DND-41 (cell line): ENCODE measurements at regions not wholly inside any gene's neighbourhood (a gene's known extent, or its start where the extent isn't known, plus 50 kb on each side); places are given as distances from the start of the nearest gene placed in this dataset.

Experiments
- ATAC-seq: fragments of 200-7000 bp; cut with Tn5 transposase; 3 replicates; pipeline ENCODE4 v1.9.1; 2021; ENCODE audit warnings: low read depth; ENCODE audit not compliant: insufficient read depth
- DNase-seq: peaks from one replicate; pipeline ENCODE4 v3.0.0-alpha.2; 2020
- H2AFZ ChIP-seq: 2 replicates; pipeline ENCODE4 v1.6.0; 2012; ENCODE audit warnings: low read depth, low read length
- H3K27ac ChIP-seq: 2 replicates; pipeline ENCODE4 v1.5.1; 2012; ENCODE audit warnings: low read length, inconsistent platforms
- H3K27me3 ChIP-seq: fragments of 200-600 bp; sonication (generic); 2 replicates; pipeline ENCODE4 v1.6.0; 2012; ENCODE audit warnings: low read length, mild to moderate bottlenecking, inconsistent platforms; ENCODE audit not compliant: insufficient read depth, poor library complexity
- H3K36me3 ChIP-seq: 2 replicates; pipeline ENCODE4 v1.5.1; 2012; ENCODE audit warnings: low read length, inconsistent platforms; ENCODE audit not compliant: insufficient read depth
- H3K4me1 ChIP-seq: 2 replicates; pipeline ENCODE4 v1.5.1; 2012; ENCODE audit warnings: mild to moderate bottlenecking, low read length; ENCODE audit not compliant: insufficient read depth
- H3K4me2 ChIP-seq: 2 replicates; pipeline ENCODE4 v1.6.0; 2012; ENCODE audit warnings: mild to moderate bottlenecking, moderate library complexity, low read length, inconsistent platforms; ENCODE audit not compliant: insufficient read depth
- H3K4me3 ChIP-seq, 2 experiments: fragments of 200-600 bp in 1 of 2; shearing (Covaris generic) in 1 of 2; 2 replicates each; pipeline ENCODE4 v1.5.1; 2012 to 2016; ENCODE audit warnings: inconsistent platforms in 2 of 2, low read length in 2 of 2, mild to moderate bottlenecking in 2 of 2, low read depth in 1 of 2, moderate library complexity in 1 of 2
- H3K79me2 ChIP-seq: 2 replicates; pipeline ENCODE4 v1.6.0; 2012; ENCODE audit warnings: low read length, inconsistent platforms; ENCODE audit not compliant: insufficient read depth
- H3K9ac ChIP-seq: 2 replicates; pipeline ENCODE4 v1.6.0; 2012; ENCODE audit warnings: low read depth, mild to moderate bottlenecking, inconsistent platforms, low read length, moderate library complexity
- H3K9me3 ChIP-seq: 2 replicates; pipeline ENCODE4 v1.5.1; 2012; ENCODE audit warnings: low read length, moderate library complexity, mild to moderate bottlenecking, inconsistent platforms; ENCODE audit not compliant: insufficient read depth, severe bottlenecking
- H4K20me1 ChIP-seq: 2 replicates; pipeline ENCODE4 v1.6.0; 2012; ENCODE audit warnings: low read length; ENCODE audit not compliant: insufficient read depth
- EZH2 ChIP-seq: IDR thresholded peaks from 3 replicates; pipeline ENCODE4 v1.6.1; 2012; ENCODE audit warnings: borderline replicate concordance, low read depth, mild to moderate bottlenecking, moderate library complexity, low read length, inconsistent platforms; ENCODE audit not compliant: severe bottlenecking
- TF ChIP-seq, protein P1 (sequence below): IDR thresholded peaks from 2 replicates; pipeline ENCODE4 v1.5.1; 2012; ENCODE audit warnings: borderline replicate concordance, low read length, moderate library complexity, mild to moderate bottlenecking; ENCODE audit not compliant: poor library complexity, severe bottlenecking; ENCODE audit errors: extremely low read depth

GRCh38 chr4:96955226-96955625 is 1115.3 kb downstream of the PDHA2 start:
- Histone ChIP-seq H3K4me2 (no peak overlapping the region), H2AFZ (no peak overlapping the region), H3K4me3 (no peak overlapping the region), H4K20me1 (no peaks in the 10 kb centered on the region), H3K36me3 (no peaks in the 10 kb centered on the region), H3K9ac (no peak overlapping the region), H3K79me2 (no peaks in the 10 kb centered on the region), H3K4me1 (peaks cover 39% of the 10 kb centered on the region), H3K27me3 (no peaks in the 10 kb centered on the region), H3K27ac (no peak overlapping the region), H3K9me3 (no peaks in the 10 kb centered on the region)
- DNase-seq, result no peak
- no peak for ATAC-seq
- TF ChIP-seq, protein P1, sequence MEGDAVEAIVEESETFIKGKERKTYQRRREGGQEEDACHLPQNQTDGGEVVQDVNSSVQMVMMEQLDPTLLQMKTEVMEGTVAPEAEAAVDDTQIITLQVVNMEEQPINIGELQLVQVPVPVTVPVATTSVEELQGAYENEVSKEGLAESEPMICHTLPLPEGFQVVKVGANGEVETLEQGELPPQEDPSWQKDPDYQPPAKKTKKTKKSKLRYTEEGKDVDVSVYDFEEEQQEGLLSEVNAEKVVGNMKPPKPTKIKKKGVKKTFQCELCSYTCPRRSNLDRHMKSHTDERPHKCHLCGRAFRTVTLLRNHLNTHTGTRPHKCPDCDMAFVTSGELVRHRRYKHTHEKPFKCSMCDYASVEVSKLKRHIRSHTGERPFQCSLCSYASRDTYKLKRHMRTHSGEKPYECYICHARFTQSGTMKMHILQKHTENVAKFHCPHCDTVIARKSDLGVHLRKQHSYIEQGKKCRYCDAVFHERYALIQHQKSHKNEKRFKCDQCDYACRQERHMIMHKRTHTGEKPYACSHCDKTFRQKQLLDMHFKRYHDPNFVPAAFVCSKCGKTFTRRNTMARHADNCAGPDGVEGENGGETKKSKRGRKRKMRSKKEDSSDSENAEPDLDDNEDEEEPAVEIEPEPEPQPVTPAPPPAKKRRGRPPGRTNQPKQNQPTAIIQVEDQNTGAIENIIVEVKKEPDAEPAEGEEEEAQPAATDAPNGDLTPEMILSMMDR, result no peak
- no peak for TF ChIP-seq EZH2

DNA sequence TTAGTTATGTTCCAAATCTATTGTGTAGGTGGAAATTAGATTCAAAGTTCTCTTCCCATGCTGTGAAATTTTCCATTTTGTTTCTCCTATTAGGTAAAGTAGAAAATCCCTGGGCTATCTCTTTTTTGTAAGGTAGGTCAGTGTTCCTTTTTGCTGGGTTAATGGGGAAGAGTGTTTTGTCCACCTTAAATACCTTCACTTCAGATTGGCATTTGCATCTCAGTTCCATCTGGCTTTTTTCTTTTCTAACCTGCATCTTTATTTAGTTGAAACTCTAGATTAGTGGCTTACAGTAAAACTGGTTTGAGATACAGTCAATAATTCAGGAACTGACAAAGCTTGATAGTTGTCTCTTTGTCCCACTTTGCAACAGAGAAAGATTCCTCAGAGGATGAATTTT is 1115.8 kb downstream of the PDHA2 start:
- DNase-seq (no peak), ATAC-seq (no peak)
- Histone ChIP-seq H3K36me3 (no peaks in the 10 kb centered on the region), H3K4me1 (peaks cover 34% of the 10 kb centered on the region), H3K4me2 (no peak overlapping the region), H3K79me2 (no peaks in the 10 kb centered on the region), H3K27ac (no peak overlapping the region), H3K27me3 (no peaks in the 10 kb centered on the region), H3K9me3 (no peaks in the 10 kb centered on the region), H2AFZ (no peak overlapping the region), H4K20me1 (no peaks in the 10 kb centered on the region), H3K4me3 (no peak overlapping the region), H3K9ac (no peak overlapping the region)
- TF ChIP-seq, protein P1, result no peak
- no peak for TF ChIP-seq EZH2

DNA sequence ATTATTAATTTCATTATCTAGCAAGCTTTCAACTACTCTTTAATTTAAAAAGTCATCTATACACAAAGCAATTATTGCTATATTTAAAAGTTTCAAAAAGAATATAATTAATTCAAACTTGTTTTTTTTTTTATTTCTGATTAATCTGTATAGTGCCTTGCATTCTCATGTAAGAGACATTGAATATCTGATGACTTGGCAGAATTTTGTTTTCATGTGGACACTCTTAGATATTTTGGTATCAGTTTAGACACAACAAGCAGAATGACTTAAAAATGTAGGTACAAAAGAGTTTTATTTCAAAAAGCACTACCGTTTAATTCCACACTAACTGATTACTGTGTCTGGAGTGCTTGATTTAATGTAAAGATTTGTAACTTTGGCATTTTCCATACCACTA is 1129.6 kb downstream of the PDHA2 start:
- H3K4me1 ChIP-seq, result peaks cover 16% of the 10 kb centered on the region; the same call in 1 of the 2 replicates
- H3K4me3 ChIP-seq, result no peak overlapping the region

More for the DNA sequence above, 1129.6 kb downstream of the PDHA2 start:
- H2AFZ ChIP-seq, result no peak overlapping the region
- H3K4me2 ChIP-seq, result no peak overlapping the region
- no peaks in the 10 kb centered on the region for H4K20me1 ChIP-seq
- H3K27ac ChIP-seq, result no peak overlapping the region
- TF ChIP-seq, protein P1, result no peak
- TF ChIP-seq EZH2, result no peak
- DNase-seq, result no peak
- no peaks in the 10 kb centered on the region for H3K79me2 ChIP-seq
- no peaks in the 10 kb centered on the region for H3K27me3 ChIP-seq
- no peaks in the 10 kb centered on the region for H3K36me3 ChIP-seq
- H3K9me3 ChIP-seq, result peaks cover 7% of the 10 kb centered on the region
- ATAC-seq, result no peak
- no peak overlapping the region for H3K9ac ChIP-seq
